HG03521 (cell line): ENCODE measurements at regions not wholly inside any gene's neighbourhood (a gene's known extent, or its start where the extent isn't known, plus 50 kb on each side); places are given as distances from the start of the nearest gene placed in this dataset.

Experiments used
- ATAC-seq: cut with Tn5 transposase; IDR thresholded peaks from one replicate; pipeline ENCODE4 v1.9.1; 2021; ENCODE audit warnings: mild to moderate bottlenecking, moderate library complexity; ENCODE audit not compliant: unreplicated experiment

- no peak for ATAC-seq
Measured at GRCh38 chr3:168540726-168541125, 445.0 kb upstream of the GOLIM4 start.

DNA sequence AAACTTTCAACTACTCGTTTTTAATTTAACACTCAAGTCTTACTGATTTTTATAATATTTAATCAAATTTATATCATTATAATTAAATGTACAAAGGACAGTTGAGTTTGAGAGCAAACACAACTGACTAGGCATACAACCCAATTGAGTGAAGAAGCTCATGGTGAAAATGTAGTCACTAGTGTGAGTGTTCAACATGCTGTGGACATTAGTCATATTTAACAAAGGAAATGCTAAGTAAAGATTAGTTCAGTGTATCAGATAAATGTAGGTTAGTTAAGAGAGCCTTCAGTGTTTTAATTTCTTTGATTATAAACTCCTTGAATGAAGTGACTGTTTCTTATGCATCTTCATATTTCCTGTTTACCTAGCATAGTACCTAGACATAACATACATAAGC lies 444.2 kb upstream of the GOLIM4 start:
- ATAC-seq, result no peak

- no peak for ATAC-seq
Measured at GRCh38 chr3:168534761-168535160, 439.0 kb upstream of the GOLIM4 start.

GRCh38 chr3:168533600-168533999 lies 437.9 kb upstream of the GOLIM4 start:
- no peak for ATAC-seq

- ATAC-seq, result no peak
Measured at GRCh38 chr3:168532135-168532534, 436.4 kb upstream of the GOLIM4 start.

DNA sequence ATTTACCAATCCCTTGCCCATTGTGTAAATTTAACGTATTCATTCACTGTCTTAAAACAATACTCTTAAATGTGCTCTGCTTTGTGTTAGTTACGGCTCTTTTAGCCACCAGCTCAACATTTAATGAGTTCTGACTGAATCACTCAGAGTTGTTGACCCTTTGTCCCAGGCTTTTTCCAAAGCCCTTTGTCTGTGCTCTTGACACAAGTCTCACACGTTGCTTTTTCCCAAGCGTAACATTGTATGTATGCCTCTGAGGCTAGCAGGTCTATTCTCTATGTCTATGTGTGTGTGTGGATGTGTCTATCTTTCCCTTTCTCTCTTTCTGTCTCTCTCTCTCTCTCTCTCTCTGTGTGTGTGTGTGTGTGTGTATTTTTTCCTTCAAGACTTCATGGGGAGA lies 435.4 kb upstream of the GOLIM4 start:
- no peak for ATAC-seq

DNA sequence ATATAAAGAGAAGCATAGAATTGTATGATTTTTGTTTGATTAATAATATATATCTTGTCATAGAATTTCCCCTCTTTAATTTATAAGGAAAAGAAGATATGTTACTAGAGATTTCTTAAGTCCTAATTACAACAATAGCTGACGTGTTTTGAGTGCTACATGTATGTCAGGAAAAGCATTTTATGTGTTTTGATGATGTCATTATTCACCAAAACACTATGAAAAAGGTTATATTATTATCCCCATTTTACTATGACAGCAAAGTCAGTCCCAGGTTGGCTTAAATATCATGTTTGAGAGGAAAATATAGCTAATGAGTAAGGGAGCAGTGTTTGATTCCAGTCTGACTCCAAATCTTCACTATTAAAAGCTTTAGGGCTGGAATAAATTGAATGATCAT lies 428.4 kb upstream of the GOLIM4 start:
- ATAC-seq, result no peak

GRCh38 chr3:168517249-168518071 lies 421.7 kb upstream of the GOLIM4 start:
- ATAC-seq, result no peak

GRCh38 chr3:168514252-168514651 lies 418.5 kb upstream of the GOLIM4 start:
- ATAC-seq, result no peak

DNA sequence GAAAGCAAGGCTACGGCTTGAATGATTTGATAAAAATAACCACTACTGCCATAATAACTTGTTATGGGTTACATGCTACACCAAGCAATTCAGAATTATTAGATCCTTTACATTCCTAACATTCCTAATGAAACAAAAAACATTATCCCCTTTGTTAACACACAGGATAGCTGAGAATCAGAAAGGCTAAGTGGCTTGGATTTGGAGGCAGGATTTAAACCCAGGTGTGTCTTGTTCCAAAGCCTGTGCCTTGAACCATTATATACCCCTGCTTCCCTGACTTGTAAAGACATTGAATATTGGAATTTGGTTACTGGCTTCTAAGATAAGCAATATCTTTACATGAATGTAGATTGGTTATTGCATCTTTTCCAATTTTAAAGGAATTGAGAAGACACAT lies 417.1 kb upstream of the GOLIM4 start:
- ATAC-seq, result no peak

GRCh38 chr3:168511428-168512014 lies 415.8 kb upstream of the GOLIM4 start:
- no peak for ATAC-seq

- ATAC-seq, result no peak
Measured at GRCh38 chr3:168506589-168506988, 410.9 kb upstream of the GOLIM4 start.

- no peak for ATAC-seq
Measured at GRCh38 chr3:168501570-168501969, 405.8 kb upstream of the GOLIM4 start.

DNA sequence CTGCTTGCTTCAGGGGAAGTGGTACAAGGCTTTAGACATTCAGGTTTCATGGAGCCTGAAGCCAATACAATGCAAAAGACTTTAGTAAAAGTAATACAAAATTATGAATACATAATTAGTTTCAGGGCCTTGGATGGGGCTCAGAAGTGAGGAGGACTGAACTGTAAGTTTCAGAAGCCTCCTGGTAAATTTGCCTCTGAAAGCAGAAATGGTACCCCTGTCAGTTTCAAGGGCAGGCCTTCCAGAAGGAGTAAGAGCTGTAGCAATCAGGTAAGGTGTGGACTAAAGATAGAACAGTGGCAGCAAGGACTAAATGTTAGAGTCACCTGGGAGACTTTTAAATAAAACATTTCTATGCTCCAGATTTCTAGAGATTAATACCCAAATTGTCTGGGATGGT lies 402.5 kb upstream of the GOLIM4 start:
- ATAC-seq, result no peak

- no peak for ATAC-seq
Measured at GRCh38 chr3:168497741-168498140, 402.0 kb upstream of the GOLIM4 start.

DNA sequence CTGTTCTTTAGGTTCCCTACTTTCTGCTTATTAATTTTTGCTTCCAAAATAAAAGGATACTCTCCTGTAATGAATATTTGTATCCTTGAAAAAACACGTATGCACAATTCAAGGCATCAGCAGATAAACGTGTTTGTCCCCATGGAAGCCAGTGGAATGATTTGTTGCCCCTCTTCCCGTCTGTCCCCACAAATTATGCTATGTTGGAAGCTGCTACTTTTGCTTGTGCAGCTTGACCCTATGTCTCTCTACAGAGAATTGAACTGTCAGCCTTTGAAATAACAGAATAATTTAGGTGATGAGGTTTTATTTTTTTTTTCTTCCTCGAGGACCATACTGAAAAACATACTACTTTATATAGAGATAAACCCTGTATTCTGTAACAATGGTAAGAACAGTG lies 401.5 kb upstream of the GOLIM4 start:
- ATAC-seq, result no peak

DNA sequence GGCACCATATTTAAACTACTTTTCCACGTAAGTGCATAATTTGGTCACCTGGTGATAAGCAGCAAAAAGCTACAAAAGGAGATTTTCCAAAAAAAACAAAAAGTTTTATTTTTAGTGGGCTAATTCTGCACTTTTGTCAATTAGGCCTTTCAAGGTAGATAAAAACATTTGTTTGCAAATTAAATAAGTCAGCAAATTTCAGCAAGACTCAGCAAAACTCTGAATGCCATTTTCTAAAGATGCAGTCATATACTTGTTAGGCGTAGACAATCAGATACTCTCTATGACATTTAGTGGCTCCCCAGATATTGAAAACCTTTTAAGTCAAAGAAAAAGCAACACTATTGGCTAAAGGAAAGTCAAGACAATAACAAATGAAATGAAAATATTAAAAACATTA lies 400.2 kb upstream of the GOLIM4 start:
- no peak for ATAC-seq

DNA sequence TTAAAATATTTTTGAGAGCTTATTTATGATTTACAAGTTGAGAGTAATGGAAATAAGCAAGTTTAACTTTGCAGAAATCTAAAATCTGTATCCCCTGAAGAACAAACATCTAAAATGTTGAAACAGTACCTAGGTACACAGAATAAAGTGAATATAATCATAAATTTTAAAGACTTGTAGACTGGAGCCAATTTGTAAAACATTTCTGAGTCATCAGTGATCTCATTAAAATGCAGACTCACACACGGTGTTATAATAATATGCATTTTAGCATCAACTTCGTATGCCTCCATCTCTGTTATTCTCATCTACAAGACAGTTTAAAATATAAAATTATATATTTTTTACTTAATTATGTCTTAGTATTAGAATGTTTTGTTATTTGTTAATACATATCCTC lies 399.5 kb upstream of the GOLIM4 start:
- no peak for ATAC-seq

- ATAC-seq, result no peak
Measured at GRCh38 chr3:168493412-168494205, 397.9 kb upstream of the GOLIM4 start.

DNA sequence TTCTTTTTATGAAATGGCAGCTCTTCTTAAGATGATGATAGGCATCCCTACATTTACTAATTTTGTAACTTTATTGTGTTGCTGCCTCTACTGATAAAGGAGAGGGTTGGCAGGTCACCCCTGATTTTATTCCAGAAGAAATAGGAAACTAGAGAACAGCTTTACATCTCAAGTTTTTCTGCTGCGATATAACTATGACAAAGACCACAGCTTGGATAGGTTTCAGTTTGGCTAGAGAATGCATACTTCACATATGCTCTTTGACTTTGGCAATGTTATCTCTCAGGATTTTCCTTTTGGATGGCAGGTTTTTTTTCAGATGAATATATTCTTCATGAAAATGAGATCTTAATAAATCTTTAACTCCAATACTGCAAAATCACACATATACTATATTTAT lies 395.3 kb upstream of the GOLIM4 start:
- ATAC-seq, result no peak

DNA sequence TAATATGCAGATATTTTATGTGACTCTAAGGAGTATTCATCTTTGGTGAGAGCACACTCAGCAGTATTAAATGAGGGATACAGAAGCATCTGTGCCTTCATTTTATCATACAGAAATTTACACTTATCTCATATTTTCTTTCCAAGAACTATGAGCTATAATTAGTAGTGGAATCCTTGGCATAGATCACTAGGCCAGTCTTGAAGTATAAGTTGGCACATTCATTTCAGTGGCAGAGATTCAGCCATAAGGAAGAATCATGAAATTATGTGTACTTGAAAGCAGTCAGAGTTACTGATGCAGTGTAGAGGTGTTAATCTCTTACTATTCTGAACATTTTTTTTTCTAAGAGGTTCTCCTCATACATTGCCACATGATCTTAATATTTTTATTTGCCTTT lies 393.6 kb upstream of the GOLIM4 start:
- ATAC-seq, result no peak

DNA sequence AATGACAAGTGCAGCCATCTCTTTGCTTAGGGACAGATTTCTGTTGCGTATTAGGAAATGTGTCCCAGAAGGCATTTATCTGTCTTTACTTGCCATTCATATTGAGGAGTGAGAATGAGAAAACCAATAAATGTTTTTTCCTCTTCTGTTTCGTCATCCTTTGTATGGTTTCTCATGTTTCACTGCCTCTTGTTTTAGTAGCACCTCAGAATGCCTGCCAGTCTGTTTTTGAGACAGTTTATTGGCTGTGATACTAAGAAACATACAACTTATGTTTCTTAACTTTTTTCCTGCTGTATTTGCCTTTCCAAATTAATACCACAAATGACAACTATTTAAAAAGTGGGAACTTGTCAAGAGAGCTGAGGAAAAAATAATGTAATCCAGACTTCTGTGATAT lies 390.2 kb upstream of the GOLIM4 start:
- ATAC-seq, result no peak
